Psoas muscle (tissue), 7 donors: ENCODE measurements at regions not wholly inside any gene's neighbourhood (a gene's known extent, or its start where the extent isn't known, plus 50 kb on each side); places are given as distances from the start of the nearest gene placed in this dataset.

ENCODE experiments used
- ATAC-seq, 4 donors: fragments of 200-7000 bp; cut with Tn5 transposase; one replicate each; pipeline ENCODE4 v1.9.1; 2020; ENCODE audit warnings: moderate library complexity in 3 of 4, mild to moderate bottlenecking in 2 of 4
- DNase-seq, 2 donors: peaks; one replicate each; pipeline ENCODE4 v3.0.0-alpha.2; 2020
- H3K27ac ChIP-seq: fragments of 200-600 bp; one replicate; pipeline ENCODE4 v1.8.0; 2022
- H3K27me3 ChIP-seq, 3 donors: fragments of 200-600 bp in 1 of 3; one replicate each; pipeline versions ENCODE4 v1.6.1 to v1.8.0; 2013 to 2022; ENCODE audit warnings: low read length in 2 of 3, mild to moderate bottlenecking in 2 of 3, moderate library complexity in 1 of 3; ENCODE audit not compliant: insufficient read depth in 3 of 3
- H3K36me3 ChIP-seq, 2 donors: fragments of 200-600 bp in 1 of 2; one replicate each; pipeline versions ENCODE4 v1.6.1 to v1.8.0; 2013 to 2022; ENCODE audit warnings: low read depth in 1 of 2, mild to moderate bottlenecking in 1 of 2, moderate library complexity in 1 of 2; ENCODE audit not compliant: insufficient read depth in 1 of 2
- H3K4me1 ChIP-seq: fragments of 200-600 bp; one replicate; pipeline ENCODE4 v1.8.0; 2022
- H3K4me3 ChIP-seq: fragments of 200-600 bp; one replicate; pipeline ENCODE4 v1.8.0; 2022; ENCODE audit warnings: mild to moderate bottlenecking
- H3K9me3 ChIP-seq: fragments of 200-600 bp; one replicate; pipeline ENCODE4 v1.8.0; 2022
- WGBS, 3 donors: extraction: QIAGEN DNeasy Blood & Tissue Kit; methylation state at CpG; one replicate each; pipeline versions ENCODE4 v1.1.6 to v1.1.7; 2013; 5-methylcytosine and 5-hydroxymethylcytosine counted together
- intact Hi-C, 2 donors: fragments of 100-400 bp; cut with DNase I; formaldehyde crosslinking; loops; one replicate each; pipeline versions ENCODE4 v1.11.0 to v1.14.2; 2022
- TF ChIP-seq, protein P1 (sequence below): fragments of 200-600 bp; IDR thresholded peaks from one replicate; pipeline ENCODE4 v1.8.0; 2022; ENCODE audit warnings: antibody characterized with exemption
- donor health status: healthy with polysubstance abuse.
- donor health status: DM: no; HTN: no; CAD: no; lungs with moderate emphysema.
- donor health status: Bipolar disorder and iron deficiency.
- donor health status: healthy.
- donor health status: DM: yes; HTN: yes; CAD: no.
- donor health status: DM: no; HTN: no; CAD: no.
- donor health status: DM: yes; HTN: yes; CAD: no.

DNA sequence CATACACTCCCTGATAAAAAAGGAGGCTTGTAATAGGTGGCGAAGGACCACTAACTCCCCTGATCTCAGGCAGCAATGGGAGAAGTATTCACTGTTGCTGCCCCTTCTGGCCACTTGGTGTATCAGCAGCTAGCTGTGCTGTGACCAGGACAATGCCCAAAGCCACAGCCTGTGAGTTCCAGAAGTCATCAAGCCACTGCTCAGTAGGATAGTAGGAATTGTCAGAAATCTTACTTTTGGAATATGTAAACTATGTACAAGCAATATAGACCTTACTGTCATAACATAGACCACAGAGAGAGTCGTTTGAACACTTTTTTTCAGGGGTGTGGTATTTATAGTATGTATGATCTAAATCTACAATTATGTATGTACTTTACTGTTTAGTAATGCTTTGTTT lies 248.3 kb upstream of the CAMK1G start:
- no peaks in the 10 kb centered on the region for H3K9me3 ChIP-seq
- WGBS, 3 donors, result 39 to 54% (median 53%) methylated on average over 2 of the region's 2 CpGs
- no peaks in the 10 kb centered on the region for H3K36me3 ChIP-seq
- DNase-seq (no peak), ATAC-seq (no peak)
- no peak overlapping the region for H3K27ac ChIP-seq
- H3K4me3 ChIP-seq, result no peak overlapping the region
- H3K27me3 ChIP-seq, result no peaks in the 10 kb centered on the region
- intact Hi-C loops, result no loop called here
- H3K4me1 ChIP-seq, result no peaks in the 10 kb centered on the region
- TF ChIP-seq, protein P1, sequence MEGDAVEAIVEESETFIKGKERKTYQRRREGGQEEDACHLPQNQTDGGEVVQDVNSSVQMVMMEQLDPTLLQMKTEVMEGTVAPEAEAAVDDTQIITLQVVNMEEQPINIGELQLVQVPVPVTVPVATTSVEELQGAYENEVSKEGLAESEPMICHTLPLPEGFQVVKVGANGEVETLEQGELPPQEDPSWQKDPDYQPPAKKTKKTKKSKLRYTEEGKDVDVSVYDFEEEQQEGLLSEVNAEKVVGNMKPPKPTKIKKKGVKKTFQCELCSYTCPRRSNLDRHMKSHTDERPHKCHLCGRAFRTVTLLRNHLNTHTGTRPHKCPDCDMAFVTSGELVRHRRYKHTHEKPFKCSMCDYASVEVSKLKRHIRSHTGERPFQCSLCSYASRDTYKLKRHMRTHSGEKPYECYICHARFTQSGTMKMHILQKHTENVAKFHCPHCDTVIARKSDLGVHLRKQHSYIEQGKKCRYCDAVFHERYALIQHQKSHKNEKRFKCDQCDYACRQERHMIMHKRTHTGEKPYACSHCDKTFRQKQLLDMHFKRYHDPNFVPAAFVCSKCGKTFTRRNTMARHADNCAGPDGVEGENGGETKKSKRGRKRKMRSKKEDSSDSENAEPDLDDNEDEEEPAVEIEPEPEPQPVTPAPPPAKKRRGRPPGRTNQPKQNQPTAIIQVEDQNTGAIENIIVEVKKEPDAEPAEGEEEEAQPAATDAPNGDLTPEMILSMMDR, result peak; percentile 33

- TF ChIP-seq, protein P1, result no peak
- H3K4me3 ChIP-seq, result no peak overlapping the region
- no peaks in the 10 kb centered on the region for H3K36me3 ChIP-seq
- H3K4me1 ChIP-seq, result no peaks in the 10 kb centered on the region
- intact Hi-C loops, result no loop called here
- ATAC-seq (no peak), DNase-seq (no peak)
- 55 to 64% (median 63%) methylated on average over 4 of the region's 4 CpGs for whole genome bisulfite sequencing, 3 donors
- H3K9me3 ChIP-seq, result no peaks in the 10 kb centered on the region
- H3K27ac ChIP-seq, result no peak overlapping the region
- H3K27me3 ChIP-seq, result peaks cover 0 to 3% (median 0%) of the 10 kb centered on the region in 3 donors
These were observed 242.4 kb upstream of the CAMK1G start for GRCh38 chr1:209341146-209341545.

- Histone ChIP-seq H3K4me1 (no peaks in the 10 kb centered on the region), H3K4me3 (no peak overlapping the region), H3K27me3 (peaks cover 0 to 3% (median 0%) of the 10 kb centered on the region in 3 donors), H3K27ac (no peak overlapping the region), H3K36me3 (no peaks in the 10 kb centered on the region), H3K9me3 (no peaks in the 10 kb centered on the region)
- DNase-seq, result no peak
- ATAC-seq, result no peak
- intact Hi-C loops, result no loop called here
- 86 to 93% (median 88%) methylated on average over 8 of the region's 8 CpGs for WGBS, 3 donors
- TF ChIP-seq, protein P1, result no peak
These were observed 241.7 kb upstream of the CAMK1G start for GRCh38 chr1:209341673-209342420.

GRCh38 chr1:209342441-209343175 lies 240.9 kb upstream of the CAMK1G start:
- no peak for ATAC-seq
- no peak for DNase-seq
- H3K9me3 ChIP-seq, result no peaks in the 10 kb centered on the region
- no peak overlapping the region for H3K27ac ChIP-seq
- TF ChIP-seq, protein P1, result no peak
- WGBS, 3 donors, result 51 to 59% (median 52%) methylated on average over 9 of the region's 9 CpGs
- H3K27me3 ChIP-seq, result peaks cover 0 to 3% (median 0%) of the 10 kb centered on the region in 3 donors
- intact Hi-C loops, result no loop called here
- H3K36me3 ChIP-seq, result no peaks in the 10 kb centered on the region
- H3K4me1 ChIP-seq, result no peaks in the 10 kb centered on the region
- no peak overlapping the region for H3K4me3 ChIP-seq
